ENCODE measurements at regions not wholly inside any gene's neighbourhood (a gene's known extent, or its start where the extent isn't known, plus 50 kb on each side); places are given as distances from the start of the nearest gene placed in this dataset.
A peak's percentile ranks its signal among the peaks of the same experiment; 100 is the strongest.

- DNase-seq, result no peak
These were observed 181.7 kb downstream of the MTRR start for GRCh38 chr5:8050616-8051175.

- no peak for DNase-seq
These were observed 184.3 kb downstream of the MTRR start for GRCh38 chr5:8053270-8053669.

GRCh38 chr5:8057769-8058168 lies 188.8 kb downstream of the MTRR start:
- no peak for DNase-seq

- no peak for DNase-seq
These were observed 189.8 kb downstream of the MTRR start for GRCh38 chr5:8058616-8059190.

GRCh38 chr5:8059337-8059736 lies 190.4 kb downstream of the MTRR start:
- peak; percentile 52 for DNase-seq

- no peak for DNase-seq
These were observed 191.4 kb downstream of the MTRR start for GRCh38 chr5:8060235-8060952.

GRCh38 chr5:8060953-8061429 lies 192.0 kb downstream of the MTRR start:
- no peak for DNase-seq

GRCh38 chr5:8062521-8062920 lies 193.6 kb downstream of the MTRR start:
- no peak for DNase-seq

- DNase-seq, result no peak
These were observed 199.1 kb downstream of the MTRR start for GRCh38 chr5:8068078-8068477.

GRCh38 chr5:8070138-8070537 lies 201.2 kb downstream of the MTRR start:
- DNase-seq, result no peak

- DNase-seq, result no peak
These were observed 210.1 kb downstream of the MTRR start for GRCh38 chr5:8079056-8079455.

GRCh38 chr5:8081179-8081578 lies 212.2 kb downstream of the MTRR start:
- DNase-seq, result peak; percentile 46

GRCh38 chr5:8093669-8094068 lies 224.7 kb downstream of the MTRR start:
- no peak for DNase-seq

- DNase-seq, result no peak
These were observed 225.4 kb downstream of the MTRR start for GRCh38 chr5:8094304-8094703.

GRCh38 chr5:8097146-8097545 lies 228.2 kb downstream of the MTRR start:
- DNase-seq, result no peak

GRCh38 chr5:8098081-8098480 lies 229.1 kb downstream of the MTRR start:
- DNase-seq, result no peak

- DNase-seq, result no peak
These were observed 233.8 kb downstream of the MTRR start for GRCh38 chr5:8102714-8103113.

GRCh38 chr5:8114597-8115266 lies 245.8 kb downstream of the MTRR start:
- DNase-seq, result no peak

GRCh38 chr5:8123559-8123958 lies 254.6 kb downstream of the MTRR start:
- no peak for DNase-seq

- no peak for DNase-seq
These were observed 265.7 kb downstream of the MTRR start for GRCh38 chr5:8134609-8135008.

- no peak for DNase-seq
These were observed 266.8 kb downstream of the MTRR start for GRCh38 chr5:8135742-8136141.

- no peak for DNase-seq
These were observed 267.3 kb downstream of the MTRR start for GRCh38 chr5:8136271-8136670.

GRCh38 chr5:8137941-8138550 lies 269.1 kb downstream of the MTRR start:
- DNase-seq, result no peak

Measured in NCI-H69 (cell line).